ENCODE measurements at regions not wholly inside any gene's neighbourhood (a gene's known extent, or its start where the extent isn't known, plus 50 kb on each side); places are given as distances from the start of the nearest gene placed in this dataset.

DNA sequence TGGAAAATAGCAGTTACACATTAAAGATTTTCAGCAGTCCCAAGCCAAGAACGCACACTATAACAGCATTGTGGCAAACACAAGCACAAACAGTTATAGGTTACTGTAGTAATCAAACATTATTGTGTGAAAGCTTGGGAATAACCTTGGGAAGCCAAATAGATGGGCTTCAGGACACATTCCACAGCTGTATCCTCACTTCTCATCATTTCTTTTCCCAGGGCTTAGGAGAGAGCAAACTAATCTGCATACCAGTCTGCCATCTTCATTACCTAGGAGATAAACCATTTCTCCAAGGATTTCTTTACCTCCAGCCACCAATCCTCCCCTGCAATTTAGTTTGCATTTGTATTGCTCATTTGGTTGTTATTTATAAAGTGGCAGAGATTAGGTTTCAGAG lies 352.4 kb downstream of the SH2D4B start:
- TF ChIP-seq, protein P1, sequence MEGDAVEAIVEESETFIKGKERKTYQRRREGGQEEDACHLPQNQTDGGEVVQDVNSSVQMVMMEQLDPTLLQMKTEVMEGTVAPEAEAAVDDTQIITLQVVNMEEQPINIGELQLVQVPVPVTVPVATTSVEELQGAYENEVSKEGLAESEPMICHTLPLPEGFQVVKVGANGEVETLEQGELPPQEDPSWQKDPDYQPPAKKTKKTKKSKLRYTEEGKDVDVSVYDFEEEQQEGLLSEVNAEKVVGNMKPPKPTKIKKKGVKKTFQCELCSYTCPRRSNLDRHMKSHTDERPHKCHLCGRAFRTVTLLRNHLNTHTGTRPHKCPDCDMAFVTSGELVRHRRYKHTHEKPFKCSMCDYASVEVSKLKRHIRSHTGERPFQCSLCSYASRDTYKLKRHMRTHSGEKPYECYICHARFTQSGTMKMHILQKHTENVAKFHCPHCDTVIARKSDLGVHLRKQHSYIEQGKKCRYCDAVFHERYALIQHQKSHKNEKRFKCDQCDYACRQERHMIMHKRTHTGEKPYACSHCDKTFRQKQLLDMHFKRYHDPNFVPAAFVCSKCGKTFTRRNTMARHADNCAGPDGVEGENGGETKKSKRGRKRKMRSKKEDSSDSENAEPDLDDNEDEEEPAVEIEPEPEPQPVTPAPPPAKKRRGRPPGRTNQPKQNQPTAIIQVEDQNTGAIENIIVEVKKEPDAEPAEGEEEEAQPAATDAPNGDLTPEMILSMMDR (IDR thresholded peaks at IDR 0.05), result no peak
- no peak for TF ChIP-seq POLR2A (IDR thresholded peaks at IDR 0.05)

Measured in stomach (tissue), 4 donors.